ENCODE measurements at regions not wholly inside any gene's neighbourhood (a gene's known extent, or its start where the extent isn't known, plus 50 kb on each side); places are given as distances from the start of the nearest gene placed in this dataset.
A peak's percentile ranks its signal among the peaks of the same experiment; 100 is the strongest.

GRCh38 chr11:115741376-115742107 lies 237.3 kb upstream of the CADM1 start:
- DNase-seq (ENCODE audit: low read depth in 3 of 3, low spot score in 2 of 3), result no peak

- DNase-seq (ENCODE audit: low read depth in 3 of 3, low spot score in 2 of 3), result no peak
Measured at GRCh38 chr11:115740324-115740723, 236.1 kb upstream of the CADM1 start.

- DNase-seq (ENCODE audit: low read depth in 3 of 3, low spot score in 2 of 3), result no peak
Measured at GRCh38 chr11:115739878-115740277, 235.7 kb upstream of the CADM1 start.

GRCh38 chr11:115739146-115739545 lies 234.9 kb upstream of the CADM1 start:
- no peak for DNase-seq (ENCODE audit: low read depth in 3 of 3, low spot score in 2 of 3)

GRCh38 chr11:115737875-115738274 lies 233.7 kb upstream of the CADM1 start:
- DNase-seq (ENCODE audit: low read depth in 3 of 3, low spot score in 2 of 3), result no peak

- DNase-seq (ENCODE audit: low read depth in 3 of 3, low spot score in 2 of 3), result no peak
Measured at GRCh38 chr11:115736146-115736545, 231.9 kb upstream of the CADM1 start.

GRCh38 chr11:115724666-115725065 lies 220.5 kb upstream of the CADM1 start:
- DNase-seq (ENCODE audit: low read depth in 3 of 3, low spot score in 2 of 3), result no peak

- DNase-seq (ENCODE audit: low read depth in 3 of 3, low spot score in 2 of 3), result no peak
Measured at GRCh38 chr11:115722711-115723110, 218.5 kb upstream of the CADM1 start.

GRCh38 chr11:115721296-115721995 lies 217.2 kb upstream of the CADM1 start:
- DNase-seq (ENCODE audit: low read depth in 3 of 3, low spot score in 2 of 3), result no peak

- no peak for DNase-seq (ENCODE audit: low read depth in 3 of 3, low spot score in 2 of 3)
Measured at GRCh38 chr11:115720602-115721245, 216.5 kb upstream of the CADM1 start.

GRCh38 chr11:115718945-115719344 lies 214.7 kb upstream of the CADM1 start:
- no peak for DNase-seq (ENCODE audit: low read depth in 3 of 3, low spot score in 2 of 3)

GRCh38 chr11:115718106-115718505 lies 213.9 kb upstream of the CADM1 start:
- no peak for DNase-seq (ENCODE audit: low read depth in 3 of 3, low spot score in 2 of 3)

GRCh38 chr11:115716601-115717529 lies 212.7 kb upstream of the CADM1 start:
- DNase-seq (ENCODE audit: low read depth in 3 of 3, low spot score in 2 of 3), result peak in 2 of 3 donors; percentile 33 to 49

- no peak for DNase-seq (ENCODE audit: low read depth in 3 of 3, low spot score in 2 of 3)
Measured at GRCh38 chr11:115716080-115716479, 211.9 kb upstream of the CADM1 start.

GRCh38 chr11:115715251-115715770 lies 211.1 kb upstream of the CADM1 start:
- DNase-seq (ENCODE audit: low read depth in 3 of 3, low spot score in 2 of 3), result no peak

- DNase-seq (ENCODE audit: low read depth in 3 of 3, low spot score in 2 of 3), result no peak
Measured at GRCh38 chr11:115712296-115712695, 208.1 kb upstream of the CADM1 start.

GRCh38 chr11:115710980-115711379 lies 206.8 kb upstream of the CADM1 start:
- DNase-seq (ENCODE audit: low read depth in 3 of 3, low spot score in 2 of 3), result no peak

- DNase-seq (ENCODE audit: low read depth in 3 of 3, low spot score in 2 of 3), result no peak
Measured at GRCh38 chr11:115710426-115710825, 206.2 kb upstream of the CADM1 start.

- DNase-seq (ENCODE audit: low read depth in 3 of 3, low spot score in 2 of 3), result no peak
Measured at GRCh38 chr11:115709297-115709696, 205.1 kb upstream of the CADM1 start.

GRCh38 chr11:115707180-115707905 lies 203.1 kb upstream of the CADM1 start:
- no peak for DNase-seq (ENCODE audit: low read depth in 3 of 3, low spot score in 2 of 3)
